Lower leg skin (tissue), 3 donors: ENCODE measurements at regions not wholly inside any gene's neighbourhood (a gene's known extent, or its start where the extent isn't known, plus 50 kb on each side); places are given as distances from the start of the nearest gene placed in this dataset.

Experiments
- CTCF ChIP-seq, 3 donors: fragments of 450-650 bp; IDR thresholded peaks; one replicate each; pipeline ENCODE4 v1.5.1; 2016; ENCODE audit warnings: antibody characterized with exemption in 3 of 3, mild to moderate bottlenecking in 3 of 3, moderate library complexity in 2 of 3
- POLR2A ChIP-seq, 2 donors: fragments of 450-650 bp; IDR thresholded peaks; one replicate each; pipeline ENCODE4 v1.6.1; 2016 to 2017; ENCODE audit warnings: antibody characterized with exemption in 2 of 2, mild to moderate bottlenecking in 1 of 2, moderate library complexity in 1 of 2

GRCh38 chr3:26074080-26074479, 284.2 kb downstream of the OXSM start:
- no peak for TF ChIP-seq CTCF (IDR thresholded peaks at IDR 0.05)
- no peak for TF ChIP-seq POLR2A (IDR thresholded peaks at IDR 0.05)
